ENCODE measurements at regions not wholly inside any gene's neighbourhood (a gene's known extent, or its start where the extent isn't known, plus 50 kb on each side); places are given as distances from the start of the nearest gene placed in this dataset.

GRCh38 chr3:31250116-31250777, 282.5 kb upstream of the STT3B start:
- in situ Hi-C loops (cut with MboI; ENCODE audit: low sequenced_read_pairs) (no loop called here), intact Hi-C loops (cut with micrococcal nuclease) (no loop called here), dilution Hi-C loops (cut with HindIII; ENCODE audit: low sequenced_read_pairs, unreplicated experiment) (no loop called here)
- no peaks in the 10 kb centered on the region for H3K36me3 ChIP-seq (ENCODE audit: control insufficient read depth, insufficient read depth, low read length)
- no peak overlapping the region for H2BK20ac ChIP-seq (ENCODE audit: low read depth, low read length)
- no peak overlapping the region for H2BK15ac ChIP-seq (ENCODE audit: low read depth, low read length)
- no peak overlapping the region for H4K5ac ChIP-seq (ENCODE audit: low read depth, low read length)
- no peak overlapping the region for H3K4me2 ChIP-seq (ENCODE audit: low read depth, low read length)
- H3K27ac ChIP-seq (ENCODE audit: insufficient read depth, low read length): no peak overlapping the region
- H3K18ac ChIP-seq (ENCODE audit: low read depth, low read length): no peak overlapping the region
- H4K8ac ChIP-seq (ENCODE audit: low read depth in 2 of 2, low read length in 2 of 2): no peak overlapping the region
- no peaks in the 10 kb centered on the region for H4K20me1 ChIP-seq (ENCODE audit: insufficient read depth, low read length)
- no peaks in the 10 kb centered on the region for H3K9me1 ChIP-seq (ENCODE audit: insufficient read depth, low read length)
- H2AFZ ChIP-seq (replicated peaks; ENCODE audit: low read length, poor library complexity): no peak overlapping the region
- ATAC-seq (ENCODE audit: low read depth) (no peak), DNase-seq (peak; percentile 6)
- no peaks in the 10 kb centered on the region; the same call in 1 of the 2 replicates for H3K27me3 ChIP-seq (ENCODE audit: control insufficient read depth, insufficient read depth, low read length)
- TF ChIP-seq CHD1 (IDR thresholded peaks at IDR 0.05; ENCODE audit: low read depth, low read length) (no peak), MAZ (IDR thresholded peaks at IDR 0.05; ENCODE audit: borderline replicate concordance, low read depth, low read length) (no peak), MAFK (IDR thresholded peaks at IDR 0.05; ENCODE audit: low read depth, low read length) (no peak)
- no peak overlapping the region for H2BK5ac ChIP-seq (ENCODE audit: low read depth, low read length, poor library complexity, severe bottlenecking)
- ChIA-PET CTCF (no interaction called here), POLR2A (ENCODE audit: unreplicated experiment) (no interaction called here)
- no peak overlapping the region for H3K4me3 ChIP-seq (ENCODE audit: insufficient read depth, low read depth, low read length)
- H3K9ac ChIP-seq (ENCODE audit: low read depth, low read length): no peak overlapping the region
- no peaks in the 10 kb centered on the region for H3K79me1 ChIP-seq (ENCODE audit: low read depth in 1 of 2, low read length in 2 of 2)
- H3K23ac ChIP-seq (ENCODE audit: low read depth, low read length): no peak overlapping the region
- no peak overlapping the region for H3K14ac ChIP-seq (replicated peaks; ENCODE audit: low read depth, low read length)
- H3K9me3 ChIP-seq (ENCODE audit: control insufficient read depth, insufficient read depth, low read length): no peaks in the 10 kb centered on the region
- no peaks in the 10 kb centered on the region for H3K4me1 ChIP-seq (ENCODE audit: control insufficient read depth, insufficient read depth, low read length)
- no peak overlapping the region for H2BK120ac ChIP-seq (ENCODE audit: low read depth, low read length)
- H2AK9ac ChIP-seq (replicated peaks; ENCODE audit: low read depth, low read length, poor library complexity): no peak overlapping the region
- no peak overlapping the region for H4K91ac ChIP-seq (ENCODE audit: insufficient read depth, low read depth, low read length)
- BruUV-seq (replicated peaks): no TSS peak
- H3K56ac ChIP-seq (ENCODE audit: extremely low read depth, insufficient read depth, low read length): no peak overlapping the region
- WGBS, 2 experiments (ENCODE audit: extremely low coverage in 2 of 2, insufficient read length in 1 of 2): no CpG with 5 or more reads among the region's 1 CpG
- no peak overlapping the region for H3K4ac ChIP-seq (ENCODE audit: low read depth, low read length)
- H2AK5ac ChIP-seq (ENCODE audit: low read depth, low read length): no peak overlapping the region

Measured in IMR-90 (cell line).